OCI-LY1 (cell line): ENCODE measurements at regions not wholly inside any gene's neighbourhood (a gene's known extent, or its start where the extent isn't known, plus 50 kb on each side); places are given as distances from the start of the nearest gene placed in this dataset.
"Not testable (repeated sequence)": the region's sequence is repeated elsewhere in the genome, so short reads cannot be mapped to it uniquely, and the experiment has no call there.

Source experiments
- H2AFZ ChIP-seq: fragments of 200-600 bp; sonication (generic), shearing (Covaris generic); 2 replicates; pipeline ENCODE4 v1.6.0; 2014; ENCODE audit warnings: antibody characterized with exemption, mild to moderate bottlenecking, low read length
- H3F3A ChIP-seq: fragments of 200-600 bp; sonication (generic), shearing (Covaris generic); 2 replicates; pipeline ENCODE4 v1.6.0; 2014; ENCODE audit warnings: mild to moderate bottlenecking, antibody characterized with exemption, low read length, moderate library complexity; ENCODE audit not compliant: insufficient read depth
- H3K27ac ChIP-seq: fragments of 200-600 bp; sonication (generic); 2 replicates; pipeline ENCODE4 v1.5.1; 2014; ENCODE audit warnings: low read length, mixed run types, mild to moderate bottlenecking, low read depth; ENCODE audit not compliant: poor library complexity, severe bottlenecking
- H3K27me3 ChIP-seq: fragments of 200-600 bp; sonication (generic); 2 replicates; pipeline ENCODE4 v1.6.0; 2014; ENCODE audit warnings: antibody characterized with exemption, mild to moderate bottlenecking, low read length, moderate library complexity; ENCODE audit not compliant: insufficient read depth
- H3K36me3 ChIP-seq: fragments of 200-600 bp; sonication (generic); 2 replicates; pipeline ENCODE4 v1.6.1; 2014; ENCODE audit warnings: mild to moderate bottlenecking, antibody characterized with exemption, low read length, moderate library complexity, mixed read lengths; ENCODE audit not compliant: insufficient read depth
- H3K4me1 ChIP-seq: fragments of 200-600 bp; sonication (generic); 2 replicates; pipeline ENCODE4 v1.5.1; 2014; ENCODE audit warnings: mild to moderate bottlenecking, low read length, moderate library complexity; ENCODE audit not compliant: insufficient read depth, severe bottlenecking
- H3K4me2 ChIP-seq: fragments of 200-600 bp; sonication (generic), shearing (Covaris generic); 2 replicates; pipeline ENCODE4 v1.6.1; 2014; ENCODE audit warnings: low read length
- H3K4me3 ChIP-seq: fragments of 200-600 bp; sonication (generic); 2 replicates; pipeline ENCODE4 v1.5.1; 2014; ENCODE audit warnings: low read length, low read depth, mild to moderate bottlenecking, mixed read lengths; ENCODE audit not compliant: poor library complexity, severe bottlenecking
- H3K79me2 ChIP-seq: fragments of 200-600 bp; shearing (Covaris generic); 2 replicates; pipeline ENCODE4 v1.6.1; 2016; ENCODE audit warnings: mixed run types, low read length, mixed read lengths; ENCODE audit not compliant: insufficient read depth
- H3K9ac ChIP-seq: fragments of 200-600 bp; sonication (generic), shearing (Covaris generic); 2 replicates; pipeline ENCODE4 v1.6.1; 2014; ENCODE audit warnings: mild to moderate bottlenecking, low read length, mixed read lengths
- H3K9me2 ChIP-seq: fragments of 200-600 bp; sonication (generic), shearing (Covaris generic); 2 replicates; pipeline ENCODE4 v1.6.1; 2014; ENCODE audit warnings: low read depth, mild to moderate bottlenecking, low read length, mixed read lengths
- H3K9me3 ChIP-seq: fragments of 200-600 bp; shearing (Covaris generic); 2 replicates; pipeline ENCODE4 v1.6.1; 2014; ENCODE audit warnings: low read length, mixed read lengths
- H4K20me1 ChIP-seq: fragments of 200-600 bp; sonication (generic), shearing (Covaris generic); 2 replicates; pipeline ENCODE4 v1.6.0; 2016; ENCODE audit warnings: mild to moderate bottlenecking, low read length; ENCODE audit not compliant: insufficient read depth
- EZH2 ChIP-seq: fragments of 200-600 bp; sonication (generic), shearing (Covaris generic); IDR thresholded peaks from 2 replicates; pipeline ENCODE4 v1.8.0; 2017; ENCODE audit warnings: borderline replicate concordance, mixed run types, mild to moderate bottlenecking, antibody characterized with exemption, low read length, moderate library complexity, mixed read lengths
- TF ChIP-seq, protein P1 (sequence below): fragments of 200-600 bp; sonication (generic), shearing (Covaris generic); IDR thresholded peaks from 2 replicates; pipeline ENCODE4 v1.5.1; 2017; ENCODE audit warnings: mild to moderate bottlenecking, antibody characterized with exemption, low read length, moderate library complexity, mixed read lengths

DNA sequence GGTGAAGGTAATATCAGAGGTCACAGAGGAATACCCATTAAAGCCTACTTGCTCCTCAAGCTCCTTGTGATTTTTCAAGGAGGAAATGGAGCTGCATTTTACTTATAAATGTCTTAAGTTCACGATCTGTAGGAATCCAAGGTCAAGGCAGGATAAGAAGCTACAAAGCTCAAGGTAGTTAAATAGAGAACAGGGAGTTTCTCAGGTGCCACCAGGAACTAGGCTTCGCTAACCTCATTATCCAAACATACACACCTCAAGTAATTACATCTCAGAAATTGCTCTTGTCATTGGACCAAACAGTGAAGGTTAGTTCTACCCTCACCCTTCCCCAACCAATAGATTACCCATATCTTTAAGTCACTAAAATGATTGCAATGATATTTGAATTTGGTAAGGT lies 317.4 kb upstream of the HNRNPA3 start:
- Histone ChIP-seq H3K27me3 (no peaks in the 10 kb centered on the region), H3K4me1 (no peaks in the 10 kb centered on the region), H4K20me1 (no peaks in the 10 kb centered on the region), H3K27ac (no peak overlapping the region), H3K4me2 (no peak overlapping the region), H3K79me2 (no peaks in the 10 kb centered on the region), H2AFZ (no peak overlapping the region), H3K9ac (no peak overlapping the region), H3K9me3 (no peaks in the 10 kb centered on the region), H3K4me3 (no peak overlapping the region), H3K36me3 (no peaks in the 10 kb centered on the region), H3F3A (no peaks in the 10 kb centered on the region), H3K9me2 (no peaks in the 10 kb centered on the region)
- TF ChIP-seq EZH2 = no peak
- TF ChIP-seq, protein P1, sequence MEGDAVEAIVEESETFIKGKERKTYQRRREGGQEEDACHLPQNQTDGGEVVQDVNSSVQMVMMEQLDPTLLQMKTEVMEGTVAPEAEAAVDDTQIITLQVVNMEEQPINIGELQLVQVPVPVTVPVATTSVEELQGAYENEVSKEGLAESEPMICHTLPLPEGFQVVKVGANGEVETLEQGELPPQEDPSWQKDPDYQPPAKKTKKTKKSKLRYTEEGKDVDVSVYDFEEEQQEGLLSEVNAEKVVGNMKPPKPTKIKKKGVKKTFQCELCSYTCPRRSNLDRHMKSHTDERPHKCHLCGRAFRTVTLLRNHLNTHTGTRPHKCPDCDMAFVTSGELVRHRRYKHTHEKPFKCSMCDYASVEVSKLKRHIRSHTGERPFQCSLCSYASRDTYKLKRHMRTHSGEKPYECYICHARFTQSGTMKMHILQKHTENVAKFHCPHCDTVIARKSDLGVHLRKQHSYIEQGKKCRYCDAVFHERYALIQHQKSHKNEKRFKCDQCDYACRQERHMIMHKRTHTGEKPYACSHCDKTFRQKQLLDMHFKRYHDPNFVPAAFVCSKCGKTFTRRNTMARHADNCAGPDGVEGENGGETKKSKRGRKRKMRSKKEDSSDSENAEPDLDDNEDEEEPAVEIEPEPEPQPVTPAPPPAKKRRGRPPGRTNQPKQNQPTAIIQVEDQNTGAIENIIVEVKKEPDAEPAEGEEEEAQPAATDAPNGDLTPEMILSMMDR = no peak

DNA sequence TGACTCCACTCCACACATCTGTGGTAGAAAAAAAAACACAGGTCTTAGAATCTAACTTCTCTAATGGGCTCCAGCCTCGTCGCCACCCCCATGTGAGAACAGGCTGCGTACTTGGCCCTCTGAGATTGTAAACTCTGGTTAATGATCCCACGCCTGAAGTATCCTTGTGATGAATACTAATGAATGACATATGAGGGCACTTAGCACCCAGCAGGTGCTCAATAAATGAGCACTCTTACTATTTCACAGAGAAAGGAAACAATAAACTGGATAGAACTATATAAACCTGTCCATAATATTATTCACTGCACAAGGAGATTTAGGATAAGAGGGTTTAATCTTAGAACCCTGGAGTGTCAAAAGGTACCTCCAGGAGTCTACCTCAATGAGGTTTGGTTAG lies 310.1 kb upstream of the HNRNPA3 start:
- Histone ChIP-seq H3F3A (no peaks in the 10 kb centered on the region), H4K20me1 (no peaks in the 10 kb centered on the region), H3K9me3 (no peaks in the 10 kb centered on the region), H3K27me3 (no peaks in the 10 kb centered on the region), H3K4me1 (no peaks in the 10 kb centered on the region), H3K79me2 (no peaks in the 10 kb centered on the region), H3K27ac (no peak overlapping the region), H3K4me3 (no peak overlapping the region), H3K36me3 (no peaks in the 10 kb centered on the region), H3K9me2 (no peaks in the 10 kb centered on the region), H3K9ac (no peak overlapping the region), H3K4me2 (no peak overlapping the region), H2AFZ (no peak overlapping the region)
- TF ChIP-seq, protein P1 = no peak
- no peak for TF ChIP-seq EZH2

DNA sequence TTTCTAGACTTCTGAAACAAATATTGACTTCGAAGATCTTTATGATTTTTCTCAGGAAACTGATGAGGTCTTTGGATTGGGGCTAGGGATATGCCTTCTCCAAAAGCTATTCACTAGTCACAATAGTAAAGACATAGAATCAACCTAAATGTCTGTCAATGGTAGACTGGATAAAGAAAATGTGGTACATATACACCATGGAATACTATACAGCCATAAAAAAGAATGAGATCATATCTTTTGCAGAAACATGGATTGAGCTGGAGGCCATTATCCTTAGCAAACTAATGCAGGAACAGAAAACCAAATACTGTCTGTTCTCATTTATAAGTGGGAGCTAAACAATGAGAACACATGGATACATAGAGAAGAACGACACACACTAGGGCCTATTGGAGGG lies 308.5 kb upstream of the HNRNPA3 start:
- not testable (repeated sequence) for H3F3A ChIP-seq, H3K9ac ChIP-seq, H3K79me2 ChIP-seq, H3K27ac ChIP-seq, H3K4me2 ChIP-seq, H3K4me1 ChIP-seq, H3K9me2 ChIP-seq, H2AFZ ChIP-seq, H3K36me3 ChIP-seq, H4K20me1 ChIP-seq, H3K4me3 ChIP-seq, H3K9me3 ChIP-seq, H3K27me3 ChIP-seq

DNA sequence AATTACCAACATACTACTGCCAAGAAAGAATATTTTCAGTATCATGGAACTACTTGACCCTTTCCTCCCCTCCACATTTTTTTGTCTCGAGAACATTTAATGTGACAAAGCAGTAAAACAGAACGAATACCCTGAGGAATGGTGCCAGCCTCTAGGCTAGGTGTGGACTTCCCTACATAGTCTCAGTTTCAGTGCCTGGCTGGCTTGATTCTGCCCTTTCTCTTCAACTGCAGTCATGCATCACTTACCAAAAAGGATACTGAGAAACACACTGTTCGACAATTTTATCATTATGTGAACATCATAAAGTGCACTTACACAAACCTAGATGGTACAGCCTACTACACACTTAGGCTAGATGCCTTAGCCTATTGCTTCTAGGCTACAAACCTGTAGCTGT lies 305.3 kb upstream of the HNRNPA3 start:
- H3F3A ChIP-seq = no peaks in the 10 kb centered on the region
- no peaks in the 10 kb centered on the region for H3K9me3 ChIP-seq
- H3K4me2 ChIP-seq = no peak overlapping the region
- no peaks in the 10 kb centered on the region for H3K9me2 ChIP-seq
- no peaks in the 10 kb centered on the region for H3K79me2 ChIP-seq
- no peak overlapping the region for H2AFZ ChIP-seq
- H3K27ac ChIP-seq = no peak overlapping the region
- no peaks in the 10 kb centered on the region for H3K36me3 ChIP-seq
- H3K9ac ChIP-seq = no peak overlapping the region
- TF ChIP-seq, protein P1 = no peak
- no peak for TF ChIP-seq EZH2
- H4K20me1 ChIP-seq = no peaks in the 10 kb centered on the region
- H3K4me3 ChIP-seq = no peak overlapping the region
- H3K4me1 ChIP-seq = no peaks in the 10 kb centered on the region
- H3K27me3 ChIP-seq = no peaks in the 10 kb centered on the region
